ENCODE measurements at regions not wholly inside any gene's neighbourhood (a gene's known extent, or its start where the extent isn't known, plus 50 kb on each side); places are given as distances from the start of the nearest gene placed in this dataset.

DNA sequence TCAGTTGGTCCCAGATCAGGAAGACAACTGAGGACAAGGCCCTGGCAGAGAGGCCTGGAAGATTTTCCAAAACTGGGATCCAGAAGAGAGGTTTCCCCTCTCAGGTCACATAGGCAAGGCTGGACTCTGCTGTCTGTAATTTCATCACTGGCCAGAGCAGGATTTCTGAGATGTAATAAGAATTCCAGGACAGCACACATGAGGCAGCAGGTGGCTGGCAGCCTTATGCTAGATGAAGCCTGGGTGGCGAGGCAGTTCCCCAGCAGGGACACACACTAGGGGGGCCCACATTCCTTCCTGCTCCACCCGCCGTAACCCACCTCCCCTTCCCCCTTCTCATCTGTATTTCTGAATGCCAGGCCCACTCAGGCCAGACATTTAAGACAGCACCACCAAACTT is 98.6 kb downstream of the HNRNPLL start:
- TF ChIP-seq ARNT (IDR thresholded peaks at IDR 0.05) (no peak), FOXA1 (IDR thresholded peaks at IDR 0.05) (no peak), CTBP1 (IDR thresholded peaks at IDR 0.05; ENCODE audit: borderline replicate concordance) (no peak), BHLHE40 (IDR thresholded peaks at IDR 0.05; ENCODE audit: borderline replicate concordance) (no peak), L3MBTL2 (conservative IDR thresholded peaks at IDR 0.05) (no peak)

Data from HEK293T (cell line).